Dendritic cell treated with granulocyte-macrophage colony-stimulating factor and Interleukin-4, amounts not matched to agents 40 ng/mL and 50 ng/mL, for 4 days (primary cell): ENCODE measurements at regions not wholly inside any gene's neighbourhood (a gene's known extent, or its start where the extent isn't known, plus 50 kb on each side); places are given as distances from the start of the nearest gene placed in this dataset.

ENCODE experiments used
- H3K27ac Mint-ChIP-seq: one replicate; pipeline ENCODE4 v1.8.0; 2022; ENCODE audit warnings: mild to moderate bottlenecking, mixed read lengths
- H3K27me3 Mint-ChIP-seq: one replicate; pipeline ENCODE4 v1.8.0; 2022; ENCODE audit warnings: mild to moderate bottlenecking, mixed read lengths
- H3K36me3 Mint-ChIP-seq: one replicate; pipeline ENCODE4 v1.8.0; 2022; ENCODE audit warnings: low read depth, mixed read lengths
- H3K4me1 Mint-ChIP-seq: one replicate; pipeline ENCODE4 v1.8.0; 2022; ENCODE audit warnings: low read depth, mixed read lengths
- H3K4me3 Mint-ChIP-seq: one replicate; pipeline ENCODE4 v1.8.0; 2022; ENCODE audit warnings: mild to moderate bottlenecking, moderate library complexity, mixed read lengths
- H3K9me3 Mint-ChIP-seq: one replicate; pipeline ENCODE4 v1.8.0; 2022; ENCODE audit warnings: mixed read lengths
- intact Hi-C: fragments of 100-400 bp; cut with micrococcal nuclease; formaldehyde crosslinking; loops from one replicate; pipeline ENCODE4 v1.15.0; 2022

GRCh38 chr12:66733321-66733720 is 54.4 kb upstream of the GRIP1 start:
- H3K36me3 Mint-ChIP-seq, result no peaks in the 10 kb centered on the region
- no peaks in the 10 kb centered on the region for H3K9me3 Mint-ChIP-seq
- H3K27me3 Mint-ChIP-seq, result peaks cover 2% of the 10 kb centered on the region
- intact Hi-C loops, result no loop called here
- H3K4me3 Mint-ChIP-seq, result no peak overlapping the region
- no peaks in the 10 kb centered on the region for H3K4me1 Mint-ChIP-seq
- H3K27ac Mint-ChIP-seq, result no peak overlapping the region

DNA sequence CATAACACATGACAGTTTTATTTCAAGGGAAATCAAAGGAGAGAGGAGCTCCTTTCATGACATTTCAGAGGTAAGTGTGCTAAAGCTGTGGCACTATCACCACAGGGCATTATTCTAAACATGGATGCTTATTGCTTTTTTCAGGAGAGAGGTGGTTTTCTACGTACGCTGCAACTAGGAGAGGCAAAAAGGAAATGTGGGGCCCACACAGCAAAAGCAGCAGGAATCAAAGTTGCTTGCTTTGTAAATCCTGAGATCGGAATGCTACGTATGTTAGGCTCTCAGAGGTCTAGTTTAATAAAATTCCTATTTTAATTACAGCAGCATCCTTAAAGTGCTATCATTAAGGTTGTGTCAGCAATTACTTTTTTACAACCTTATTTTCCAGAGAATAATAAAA is 55.0 kb upstream of the GRIP1 start:
- no peak overlapping the region for H3K4me3 Mint-ChIP-seq
- H3K9me3 Mint-ChIP-seq, result no peaks in the 10 kb centered on the region
- H3K36me3 Mint-ChIP-seq, result no peaks in the 10 kb centered on the region
- H3K4me1 Mint-ChIP-seq, result no peaks in the 10 kb centered on the region
- no peak overlapping the region for H3K27ac Mint-ChIP-seq
- intact Hi-C loops, result no loop called here
- H3K27me3 Mint-ChIP-seq, result peaks cover 2% of the 10 kb centered on the region

DNA sequence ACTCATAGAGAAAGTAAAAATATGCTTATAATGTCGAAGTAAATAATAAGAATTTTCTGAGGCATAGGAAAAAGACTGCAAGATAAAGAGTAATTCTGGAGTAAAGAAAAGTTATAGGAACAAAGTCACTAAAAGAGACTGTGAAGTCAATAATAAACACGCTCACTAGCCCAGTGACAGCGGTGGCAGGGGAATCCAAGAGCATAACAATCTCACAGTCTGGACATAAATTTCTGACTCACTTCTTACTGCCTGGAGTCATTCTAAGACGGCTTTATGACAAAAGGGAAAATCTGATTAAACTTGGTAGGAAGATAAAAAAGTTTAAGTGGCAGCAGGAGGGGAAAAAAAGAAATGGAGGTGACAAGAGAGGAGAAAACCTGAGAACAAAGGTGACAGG is 56.4 kb upstream of the GRIP1 start:
- Mint-ChIP-seq H3K9me3 (no peaks in the 10 kb centered on the region), H3K4me1 (no peaks in the 10 kb centered on the region), H3K4me3 (no peak overlapping the region), H3K27me3 (peaks cover 2% of the 10 kb centered on the region), H3K36me3 (no peaks in the 10 kb centered on the region), H3K27ac (no peak overlapping the region)
- intact Hi-C loops, result no loop called here

DNA sequence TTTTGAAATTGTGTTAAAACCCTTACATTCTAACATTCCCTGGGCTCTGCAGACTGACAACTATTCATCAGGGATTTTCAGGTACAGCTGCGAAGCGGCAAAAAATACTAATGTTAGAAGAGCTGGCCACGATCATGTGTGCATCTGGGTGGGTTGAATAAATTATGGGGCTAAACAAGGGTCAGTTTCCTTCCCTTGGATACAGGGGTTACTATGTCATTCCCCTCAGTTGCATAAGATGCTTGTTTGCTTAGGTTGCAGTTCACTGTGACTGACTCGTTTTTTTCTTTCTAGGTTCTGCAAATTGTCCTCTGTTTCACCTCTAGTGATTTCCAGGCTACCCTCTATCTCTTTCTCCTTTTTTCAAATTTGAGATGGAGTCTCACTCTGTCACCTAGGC is 58.1 kb upstream of the GRIP1 start:
- intact Hi-C loops, result no loop called here
- H3K27ac Mint-ChIP-seq, result no peak overlapping the region
- no peak overlapping the region for H3K4me3 Mint-ChIP-seq
- H3K27me3 Mint-ChIP-seq, result peaks cover 2% of the 10 kb centered on the region
- no peaks in the 10 kb centered on the region for H3K9me3 Mint-ChIP-seq
- no peaks in the 10 kb centered on the region for H3K36me3 Mint-ChIP-seq
- no peaks in the 10 kb centered on the region for H3K4me1 Mint-ChIP-seq

GRCh38 chr12:66739266-66739665 is 60.4 kb upstream of the GRIP1 start:
- H3K36me3 Mint-ChIP-seq, result no peaks in the 10 kb centered on the region
- no peaks in the 10 kb centered on the region for H3K9me3 Mint-ChIP-seq
- H3K4me1 Mint-ChIP-seq, result peaks cover 6% of the 10 kb centered on the region
- H3K4me3 Mint-ChIP-seq, result no peak overlapping the region
- no peak overlapping the region for H3K27ac Mint-ChIP-seq
- H3K27me3 Mint-ChIP-seq, result no peaks in the 10 kb centered on the region
- intact Hi-C loops, result no loop called here

GRCh38 chr12:66739940-66740651 is 61.2 kb upstream of the GRIP1 start:
- Mint-ChIP-seq H3K4me3 (no peak overlapping the region), H3K4me1 (peaks cover 6% of the 10 kb centered on the region), H3K27ac (no peak overlapping the region), H3K9me3 (no peaks in the 10 kb centered on the region), H3K27me3 (no peaks in the 10 kb centered on the region), H3K36me3 (no peaks in the 10 kb centered on the region)
- intact Hi-C loops, result no loop called here

- H3K36me3 Mint-ChIP-seq, result no peaks in the 10 kb centered on the region
- no peak overlapping the region for H3K4me3 Mint-ChIP-seq
- no peaks in the 10 kb centered on the region for H3K27me3 Mint-ChIP-seq
- H3K4me1 Mint-ChIP-seq, result peaks cover 6% of the 10 kb centered on the region
- H3K27ac Mint-ChIP-seq, result no peak overlapping the region
- intact Hi-C loops, result no loop called here
- H3K9me3 Mint-ChIP-seq, result no peaks in the 10 kb centered on the region
These were observed 61.9 kb upstream of the GRIP1 start for GRCh38 chr12:66740732-66741131.

- H3K4me3 Mint-ChIP-seq, result no peak overlapping the region
- intact Hi-C loops, result no loop called here
- peaks cover 6% of the 10 kb centered on the region for H3K4me1 Mint-ChIP-seq
- H3K9me3 Mint-ChIP-seq, result no peaks in the 10 kb centered on the region
- H3K36me3 Mint-ChIP-seq, result no peaks in the 10 kb centered on the region
- no peaks in the 10 kb centered on the region for H3K27me3 Mint-ChIP-seq
- no peak overlapping the region for H3K27ac Mint-ChIP-seq
These were observed 63.0 kb upstream of the GRIP1 start for GRCh38 chr12:66741919-66742318.

DNA sequence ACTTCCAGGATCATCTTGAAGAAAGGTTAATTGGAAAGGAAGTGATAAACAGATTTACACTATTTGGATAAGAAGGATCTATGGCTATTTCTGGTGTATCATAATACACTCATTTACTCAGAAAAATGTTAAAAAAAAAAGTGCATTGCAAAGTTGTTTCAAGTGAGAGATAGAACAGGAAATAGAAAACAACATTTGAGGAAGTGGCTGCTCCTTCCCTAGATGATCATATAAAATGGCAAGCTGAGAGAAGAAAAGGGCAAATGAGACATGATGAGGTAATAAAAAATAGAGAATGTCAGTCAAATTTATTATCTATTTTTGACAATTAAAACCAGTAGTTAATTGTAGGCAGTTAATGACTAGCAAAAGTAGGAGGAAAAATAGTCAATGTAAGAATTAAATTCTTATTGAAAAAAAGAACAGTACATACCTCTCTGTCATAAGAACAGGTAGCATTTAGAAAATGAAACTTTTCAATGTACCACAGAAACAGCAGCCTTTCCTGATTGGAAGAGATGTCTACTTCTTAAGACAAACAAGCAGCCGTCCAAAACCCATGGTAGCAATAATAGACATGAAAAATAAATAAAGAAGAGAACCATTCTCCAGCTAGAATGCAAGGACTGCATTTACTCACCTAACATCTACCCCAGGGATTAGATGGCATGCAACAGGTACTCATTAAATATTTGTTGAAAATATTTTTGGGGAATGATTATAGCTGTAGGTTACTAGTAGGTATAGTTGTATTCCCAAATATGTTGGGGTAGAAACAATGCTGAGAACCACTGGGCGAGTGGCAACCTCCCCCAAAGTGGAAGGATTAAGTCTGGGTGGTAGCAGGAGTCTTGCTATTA is 63.9 kb upstream of the GRIP1 start:
- H3K36me3 Mint-ChIP-seq, result no peaks in the 10 kb centered on the region
- intact Hi-C loops, result no loop called here
- H3K27me3 Mint-ChIP-seq, result no peaks in the 10 kb centered on the region
- H3K27ac Mint-ChIP-seq, result no peak overlapping the region
- peaks cover 6% of the 10 kb centered on the region for H3K4me1 Mint-ChIP-seq
- H3K9me3 Mint-ChIP-seq, result no peaks in the 10 kb centered on the region
- H3K4me3 Mint-ChIP-seq, result no peak overlapping the region

DNA sequence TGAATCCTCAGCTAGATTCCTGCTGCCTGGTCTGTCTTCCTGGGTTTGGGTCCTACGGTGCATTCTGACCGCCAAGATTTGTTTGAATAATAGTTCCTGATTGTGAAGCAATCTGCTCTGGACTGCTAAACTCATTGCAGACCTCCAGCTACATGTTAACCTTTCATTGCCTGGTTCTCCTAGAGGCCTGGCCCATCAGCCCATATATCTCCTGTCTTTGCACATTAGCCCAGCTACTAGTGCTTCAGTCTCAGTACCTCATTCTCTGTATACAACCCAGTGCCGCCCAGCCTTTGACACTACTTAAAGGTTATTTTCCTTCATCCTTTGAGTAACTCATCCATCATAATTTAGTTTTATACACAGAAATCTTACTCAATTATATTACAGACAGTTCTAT is 65.6 kb upstream of the GRIP1 start:
- no peaks in the 10 kb centered on the region for H3K27me3 Mint-ChIP-seq
- no peak overlapping the region for H3K27ac Mint-ChIP-seq
- intact Hi-C loops, result no loop called here
- H3K4me3 Mint-ChIP-seq, result no peak overlapping the region
- H3K9me3 Mint-ChIP-seq, result no peaks in the 10 kb centered on the region
- no peaks in the 10 kb centered on the region for H3K36me3 Mint-ChIP-seq
- H3K4me1 Mint-ChIP-seq, result peaks cover 6% of the 10 kb centered on the region

GRCh38 chr12:66744956-66745383 is 66.1 kb upstream of the GRIP1 start:
- intact Hi-C loops, result no loop called here
- Mint-ChIP-seq H3K27me3 (no peaks in the 10 kb centered on the region), H3K9me3 (no peaks in the 10 kb centered on the region)

GRCh38 chr12:66746489-66747201 is 67.8 kb upstream of the GRIP1 start:
- Mint-ChIP-seq H3K9me3 (no peaks in the 10 kb centered on the region), H3K4me3 (no peak overlapping the region), H3K27ac (no peak overlapping the region), H3K27me3 (no peaks in the 10 kb centered on the region), H3K4me1 (peaks cover 6% of the 10 kb centered on the region), H3K36me3 (no peaks in the 10 kb centered on the region)
- intact Hi-C loops, result no loop called here

More at GRCh38 chr12:66744956-66745383, 66.1 kb upstream of the GRIP1 start:
- Mint-ChIP-seq H3K36me3 (no peaks in the 10 kb centered on the region), H3K4me1 (peaks cover 6% of the 10 kb centered on the region), H3K4me3 (no peak overlapping the region), H3K27ac (no peak overlapping the region)

DNA sequence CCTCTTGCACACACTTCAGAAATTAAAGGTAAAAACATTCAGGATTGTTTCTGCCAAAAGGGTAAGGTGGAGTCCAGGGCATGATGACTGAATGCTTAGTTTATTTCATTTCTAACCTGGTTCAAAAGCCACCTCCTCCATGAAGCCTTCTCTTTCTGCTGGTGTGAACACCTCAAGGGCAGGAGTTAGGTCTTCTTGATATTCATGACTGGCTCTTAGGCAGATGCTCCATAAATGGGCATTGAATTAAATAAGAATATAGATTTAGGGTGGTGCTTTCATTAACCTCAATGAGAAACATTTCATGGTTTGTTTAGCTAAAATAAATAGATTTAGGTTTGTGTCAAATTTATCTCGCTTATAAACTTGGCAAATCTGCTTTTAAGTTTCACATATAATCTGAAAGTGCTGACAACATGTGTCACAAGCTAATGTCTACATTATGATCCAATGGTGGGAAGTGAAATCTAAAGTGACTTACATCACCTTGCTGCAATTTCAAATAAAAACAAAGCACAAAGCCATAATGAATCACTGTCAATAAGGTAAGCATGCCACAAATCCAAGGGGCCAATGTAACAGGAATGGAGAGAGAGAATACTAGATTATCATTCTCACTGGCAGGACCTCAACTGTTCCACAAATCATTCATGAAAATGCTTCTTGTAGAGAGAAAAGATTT is 72.7 kb upstream of the GRIP1 start:
- Mint-ChIP-seq H3K27ac (no peak overlapping the region), H3K9me3 (no peaks in the 10 kb centered on the region), H3K4me1 (no peaks in the 10 kb centered on the region), H3K27me3 (no peaks in the 10 kb centered on the region), H3K4me3 (no peak overlapping the region), H3K36me3 (no peaks in the 10 kb centered on the region)
- intact Hi-C loops, result no loop called here

- Mint-ChIP-seq H3K36me3 (no peaks in the 10 kb centered on the region), H3K4me3 (no peak overlapping the region), H3K27me3 (no peaks in the 10 kb centered on the region), H3K9me3 (no peaks in the 10 kb centered on the region), H3K4me1 (peaks cover 6% of the 10 kb centered on the region), H3K27ac (no peak overlapping the region)
- intact Hi-C loops, result no loop called here
These were observed 74.9 kb upstream of the GRIP1 start for GRCh38 chr12:66753810-66754209.
